WTC11 (cell line): ENCODE measurements at regions not wholly inside any gene's neighbourhood (a gene's known extent, or its start where the extent isn't known, plus 50 kb on each side); places are given as distances from the start of the nearest gene placed in this dataset.

Experiments used
- ATAC-seq: fragments of 200-7000 bp; cut with Tn5 transposase; 2 replicates; pipeline ENCODE4 v1.10.0; 2021; ENCODE audit warnings: mild to moderate bottlenecking, moderate library complexity
- CTCF ChIA-PET: fragments of 300-600 bp; sonication (Branson Sonifier 250); formaldehyde crosslinking; loops from one replicate; lab custom pipeline; 2021; ENCODE audit warnings: antibody characterized with exemption; lab: Charles Lee
- POLR2A ChIA-PET: fragments of 350-600 bp; sonication (Branson Sonifier 250); formaldehyde crosslinking; loops from one replicate; lab custom pipeline; 2021; ENCODE audit warnings: antibody characterized with exemption; lab: Charles Lee
- DNase-seq: peaks from one replicate; pipeline ENCODE4 v3.0.0; 2021; ENCODE audit warnings: low spot score
- H3K27ac Mint-ChIP-seq: 2 replicates; pipeline ENCODE4 v1.8.0; 2021; ENCODE audit warnings: mixed read lengths
- H3K27me3 Mint-ChIP-seq: 2 replicates; pipeline ENCODE4 v1.8.0; 2021; ENCODE audit warnings: low read depth, mild to moderate bottlenecking, moderate library complexity, mixed read lengths
- H3K36me3 Mint-ChIP-seq: 2 replicates; pipeline ENCODE4 v1.8.0; 2021; ENCODE audit warnings: mixed read lengths
- H3K4me1 Mint-ChIP-seq: 2 replicates; pipeline ENCODE4 v1.8.0; 2022; ENCODE audit warnings: mixed read lengths
- H3K4me3 Mint-ChIP-seq: 2 replicates; pipeline ENCODE4 v1.8.0; 2021; ENCODE audit warnings: mild to moderate bottlenecking, moderate library complexity, mixed read lengths
- H3K9me3 Mint-ChIP-seq: 2 replicates; pipeline ENCODE4 v1.8.0; 2021; ENCODE audit warnings: mixed read lengths
- ESRRA ChIP-seq: sonication (generic); formaldehyde crosslinking; IDR thresholded peaks from 2 replicates; pipeline ENCODE4 v1.8.1; 2022; ENCODE audit warnings: mild to moderate bottlenecking, missing genetic modification reagents, borderline replicate concordance
- FOXP1 ChIP-seq: sonication (generic); formaldehyde crosslinking; IDR thresholded peaks from 2 replicates; pipeline ENCODE4 v1.8.0; 2022; ENCODE audit warnings: missing genetic modification reagents, mild to moderate bottlenecking, moderate library complexity, borderline replicate concordance
- IRF2 ChIP-seq: sonication (generic); formaldehyde crosslinking; IDR thresholded peaks from 2 replicates; pipeline ENCODE4 v1.8.0; 2022; ENCODE audit warnings: low read depth, missing genetic modification reagents, borderline replicate concordance
- MYBL2 ChIP-seq: sonication (generic); formaldehyde crosslinking; IDR thresholded peaks from 2 replicates; pipeline ENCODE4 v1.8.1; 2023; ENCODE audit warnings: mild to moderate bottlenecking, moderate library complexity, missing genetic modification reagents
- NR2C2 ChIP-seq: sonication (generic); formaldehyde crosslinking; IDR thresholded peaks from 2 replicates; pipeline ENCODE4 v1.8.0; 2022; ENCODE audit warnings: mild to moderate bottlenecking, missing genetic modification reagents
- OVOL2 ChIP-seq: fragments of 250-450 bp; sonication (Bioruptor Pico); IDR thresholded peaks from 2 replicates; pipeline ENCODE4 v1.9.0; 2021; ENCODE audit warnings: mild to moderate bottlenecking, borderline replicate concordance
- SMAD3 ChIP-seq: sonication (generic); formaldehyde crosslinking; IDR thresholded peaks from 2 replicates; pipeline ENCODE4 v1.8.0; 2022; ENCODE audit warnings: missing genetic modification reagents, mild to moderate bottlenecking, borderline replicate concordance
- SMAD4 ChIP-seq: sonication (generic); formaldehyde crosslinking; IDR thresholded peaks from 2 replicates; pipeline ENCODE4 v1.8.0; 2022; ENCODE audit warnings: mild to moderate bottlenecking, missing genetic modification reagents
- TP53 ChIP-seq: sonication (generic); formaldehyde crosslinking; IDR thresholded peaks from 2 replicates; pipeline ENCODE4 v1.8.1; 2023; ENCODE audit warnings: mild to moderate bottlenecking, missing genetic modification reagents
- ZNF263 ChIP-seq: sonication (generic); formaldehyde crosslinking; IDR thresholded peaks from 2 replicates; pipeline ENCODE4 v1.8.1; 2022; ENCODE audit warnings: low read depth, mild to moderate bottlenecking, moderate library complexity, missing genetic modification reagents
- ZNF423 ChIP-seq: fragments of 250-450 bp; sonication (Bioruptor Pico); IDR thresholded peaks from 2 replicates; pipeline ENCODE4 v2.1.2; 2022; ENCODE audit warnings: mild to moderate bottlenecking, moderate library complexity
- ZNF671 ChIP-seq: fragments of 250-450 bp; sonication (Bioruptor Pico); IDR thresholded peaks from 2 replicates; pipeline ENCODE4 v1.8.0; 2021; ENCODE audit warnings: mild to moderate bottlenecking
- TF ChIP-seq, protein P1 (sequence below): fragments of 250-450 bp; sonication (Bioruptor Pico); IDR thresholded peaks from 2 replicates; pipeline ENCODE4 v1.9.0; 2021; ENCODE audit warnings: moderate library complexity, mild to moderate bottlenecking, inconsistent platforms, borderline replicate concordance
- TF ChIP-seq, protein P2 (sequence below): sonication (generic); formaldehyde crosslinking; IDR thresholded peaks from 2 replicates; pipeline ENCODE4 v1.8.1; 2023; ENCODE audit warnings: mild to moderate bottlenecking, missing genetic modification reagents
- TF ChIP-seq, protein P3 (sequence below): fragments of 250-450 bp; sonication (Bioruptor Pico); IDR thresholded peaks from 2 replicates; pipeline ENCODE4 v1.9.0; 2021; ENCODE audit warnings: mild to moderate bottlenecking
- TF ChIP-seq, protein P4 (sequence below): sonication (generic); formaldehyde crosslinking; IDR thresholded peaks from 2 replicates; pipeline ENCODE4 v1.8.1; 2023; ENCODE audit warnings: mild to moderate bottlenecking, missing genetic modification reagents
- TF ChIP-seq, protein P5 (sequence below): sonication (generic); formaldehyde crosslinking; IDR thresholded peaks from 2 replicates; pipeline ENCODE4 v1.8.1; 2023; ENCODE audit warnings: mild to moderate bottlenecking, moderate library complexity, missing genetic modification reagents

DNA sequence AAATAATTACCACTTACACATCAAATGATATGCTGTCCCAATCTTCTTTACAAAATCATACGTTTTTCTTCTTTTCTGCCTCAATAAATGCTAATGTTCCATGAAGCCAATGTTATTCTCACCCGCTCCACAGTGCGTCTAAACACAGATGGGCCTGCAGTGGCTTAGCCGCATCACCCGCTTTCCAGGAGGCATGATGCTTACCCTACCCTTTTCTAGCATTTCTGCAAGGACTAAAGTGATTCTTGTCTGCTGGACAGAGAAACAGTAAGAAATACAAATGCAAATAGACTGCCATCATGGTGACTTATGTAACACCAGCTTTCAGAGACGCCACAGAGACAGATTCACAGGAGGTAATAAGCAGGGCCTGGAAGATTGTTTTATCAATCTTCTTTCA is 104.4 kb downstream of the RNASET2 start (continued):
- TF ChIP-seq NR2C2 (CRISPR knock-in tag) = no peak
- TF ChIP-seq TP53 (CRISPR knock-in tag) = no peak
- TF ChIP-seq, protein P1, sequence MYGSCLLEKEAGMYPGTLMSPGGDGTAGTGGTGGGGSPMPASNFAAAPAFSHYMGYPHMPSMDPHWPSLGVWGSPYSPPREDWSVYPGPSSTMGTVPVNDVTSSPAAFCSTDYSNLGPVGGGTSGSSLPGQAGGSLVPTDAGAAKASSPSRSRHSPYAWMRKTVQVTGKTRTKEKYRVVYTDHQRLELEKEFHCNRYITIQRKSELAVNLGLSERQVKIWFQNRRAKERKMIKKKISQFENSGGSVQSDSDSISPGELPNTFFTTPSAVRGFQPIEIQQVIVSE (CRISPR knock-in tag) = no peak
- TF ChIP-seq FOXP1 (CRISPR knock-in tag) = no peak
- no peak for TF ChIP-seq SMAD3

DNA sequence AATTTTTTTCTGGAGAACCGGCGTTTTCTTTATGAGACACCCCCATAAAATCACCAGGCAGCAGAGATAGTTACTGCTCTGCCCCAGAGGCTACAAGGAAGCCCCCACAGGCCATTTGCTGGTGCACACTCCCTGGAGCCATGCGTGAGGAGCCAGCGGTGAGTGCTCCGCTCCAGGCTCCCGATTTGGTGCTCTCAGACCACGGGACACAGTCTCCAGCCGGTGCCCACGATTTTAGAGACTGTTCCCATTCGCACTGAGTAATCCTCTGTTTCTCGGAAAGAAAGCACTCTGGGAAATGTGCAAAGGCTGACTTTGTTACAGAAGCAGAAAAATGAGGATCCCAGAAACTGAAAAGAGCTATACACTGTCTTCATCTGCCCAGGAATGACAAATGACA is 104.9 kb downstream of the RNASET2 start:
- Mint-ChIP-seq H3K27ac (no peak overlapping the region), H3K9me3 (peaks cover 29% of the 10 kb centered on the region), H3K36me3 (peaks cover 13% of the 10 kb centered on the region), H3K27me3 (no peaks in the 10 kb centered on the region), H3K4me3 (no peak overlapping the region), H3K4me1 (no peaks in the 10 kb centered on the region; the same call in 1 of the 2 replicates)
- no peak for ATAC-seq
- no peak for DNase-seq
- TF ChIP-seq, protein P2, sequence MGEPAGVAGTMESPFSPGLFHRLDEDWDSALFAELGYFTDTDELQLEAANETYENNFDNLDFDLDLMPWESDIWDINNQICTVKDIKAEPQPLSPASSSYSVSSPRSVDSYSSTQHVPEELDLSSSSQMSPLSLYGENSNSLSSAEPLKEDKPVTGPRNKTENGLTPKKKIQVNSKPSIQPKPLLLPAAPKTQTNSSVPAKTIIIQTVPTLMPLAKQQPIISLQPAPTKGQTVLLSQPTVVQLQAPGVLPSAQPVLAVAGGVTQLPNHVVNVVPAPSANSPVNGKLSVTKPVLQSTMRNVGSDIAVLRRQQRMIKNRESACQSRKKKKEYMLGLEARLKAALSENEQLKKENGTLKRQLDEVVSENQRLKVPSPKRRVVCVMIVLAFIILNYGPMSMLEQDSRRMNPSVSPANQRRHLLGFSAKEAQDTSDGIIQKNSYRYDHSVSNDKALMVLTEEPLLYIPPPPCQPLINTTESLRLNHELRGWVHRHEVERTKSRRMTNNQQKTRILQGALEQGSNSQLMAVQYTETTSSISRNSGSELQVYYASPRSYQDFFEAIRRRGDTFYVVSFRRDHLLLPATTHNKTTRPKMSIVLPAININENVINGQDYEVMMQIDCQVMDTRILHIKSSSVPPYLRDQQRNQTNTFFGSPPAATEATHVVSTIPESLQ = no peak
- ChIA-PET POLR2A (no interaction called here), CTCF (interaction anchor here (0.8 to 2.6 kb wide), 2 partner anchors 11 to 76 kb away, joined by 3 to 14 read pairs; no protein-coding TSS in a partner anchor)

DNA sequence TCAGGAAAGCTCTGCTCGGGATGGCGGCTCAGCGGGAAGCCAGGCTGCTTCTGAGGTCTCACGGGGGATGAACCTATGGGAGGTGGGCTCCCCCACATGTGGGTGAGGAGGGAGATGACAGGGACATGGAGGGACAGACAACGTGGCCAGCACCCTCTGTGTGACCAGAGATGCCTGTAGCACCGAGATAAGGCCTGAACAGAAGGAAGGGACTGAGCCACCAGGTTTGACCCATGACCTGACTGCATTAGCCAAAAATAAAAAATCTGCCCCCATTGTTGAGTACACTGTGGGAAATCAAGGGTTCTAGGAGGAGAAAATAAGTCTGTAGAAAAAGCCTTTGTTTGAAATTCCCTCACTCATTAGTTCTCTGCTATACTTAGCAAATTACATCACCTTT is 105.7 kb downstream of the RNASET2 start:
- H3K4me3 Mint-ChIP-seq = no peak overlapping the region
- no peaks in the 10 kb centered on the region; the same call in 1 of the 2 replicates for H3K4me1 Mint-ChIP-seq
- H3K27me3 Mint-ChIP-seq = no peaks in the 10 kb centered on the region
- peaks cover 20% of the 10 kb centered on the region for H3K36me3 Mint-ChIP-seq
- TF ChIP-seq, protein P3, sequence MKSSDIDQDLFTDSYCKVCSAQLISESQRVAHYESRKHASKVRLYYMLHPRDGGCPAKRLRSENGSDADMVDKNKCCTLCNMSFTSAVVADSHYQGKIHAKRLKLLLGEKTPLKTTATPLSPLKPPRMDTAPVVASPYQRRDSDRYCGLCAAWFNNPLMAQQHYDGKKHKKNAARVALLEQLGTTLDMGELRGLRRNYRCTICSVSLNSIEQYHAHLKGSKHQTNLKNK = no peak
- TF ChIP-seq ZNF423 = no peak
- TF ChIP-seq, protein P4, sequence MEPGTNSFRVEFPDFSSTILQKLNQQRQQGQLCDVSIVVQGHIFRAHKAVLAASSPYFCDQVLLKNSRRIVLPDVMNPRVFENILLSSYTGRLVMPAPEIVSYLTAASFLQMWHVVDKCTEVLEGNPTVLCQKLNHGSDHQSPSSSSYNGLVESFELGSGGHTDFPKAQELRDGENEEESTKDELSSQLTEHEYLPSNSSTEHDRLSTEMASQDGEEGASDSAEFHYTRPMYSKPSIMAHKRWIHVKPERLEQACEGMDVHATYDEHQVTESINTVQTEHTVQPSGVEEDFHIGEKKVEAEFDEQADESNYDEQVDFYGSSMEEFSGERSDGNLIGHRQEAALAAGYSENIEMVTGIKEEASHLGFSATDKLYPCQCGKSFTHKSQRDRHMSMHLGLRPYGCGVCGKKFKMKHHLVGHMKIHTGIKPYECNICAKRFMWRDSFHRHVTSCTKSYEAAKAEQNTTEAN (CRISPR knock-in tag) = no peak
- no peak for TF ChIP-seq IRF2
- no peak for TF ChIP-seq MYBL2 (CRISPR knock-in tag)
- TF ChIP-seq SMAD4 = no peak
- TF ChIP-seq ZNF671 = no peak
- TF ChIP-seq OVOL2 (CRISPR knock-in tag) = no peak
- no peak for TF ChIP-seq ESRRA (CRISPR knock-in tag)
- no peak for TF ChIP-seq ZNF263
- TF ChIP-seq, protein P5, sequence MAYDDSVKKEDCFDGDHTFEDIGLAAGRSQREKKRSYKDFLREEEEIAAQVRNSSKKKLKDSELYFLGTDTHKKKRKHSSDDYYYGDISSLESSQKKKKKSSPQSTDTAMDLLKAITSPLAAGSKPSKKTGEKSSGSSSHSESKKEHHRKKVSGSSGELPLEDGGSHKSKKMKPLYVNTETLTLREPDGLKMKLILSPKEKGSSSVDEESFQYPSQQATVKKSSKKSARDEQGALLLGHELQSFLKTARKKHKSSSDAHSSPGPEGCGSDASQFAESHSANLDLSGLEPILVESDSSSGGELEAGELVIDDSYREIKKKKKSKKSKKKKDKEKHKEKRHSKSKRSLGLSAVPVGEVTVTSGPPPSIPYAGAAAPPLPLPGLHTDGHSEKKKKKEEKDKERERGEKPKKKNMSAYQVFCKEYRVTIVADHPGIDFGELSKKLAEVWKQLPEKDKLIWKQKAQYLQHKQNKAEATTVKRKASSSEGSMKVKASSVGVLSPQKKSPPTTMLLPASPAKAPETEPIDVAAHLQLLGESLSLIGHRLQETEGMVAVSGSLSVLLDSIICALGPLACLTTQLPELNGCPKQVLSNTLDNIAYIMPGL (CRISPR knock-in tag) = no peak
- TF ChIP-seq, all 79 proteins: peak for 0
- Mint-ChIP-seq H3K27ac (no peak overlapping the region; the same call in 1 of the 2 replicates), H3K9me3 (peaks cover 37% of the 10 kb centered on the region)
- POLR2A ChIA-PET = no interaction called here
- CTCF ChIA-PET = no interaction called here
- DNase-seq = no peak
- no peak for ATAC-seq
